ENCODE measurements at regions not wholly inside any gene's neighbourhood (a gene's known extent, or its start where the extent isn't known, plus 50 kb on each side); places are given as distances from the start of the nearest gene placed in this dataset.

DNA sequence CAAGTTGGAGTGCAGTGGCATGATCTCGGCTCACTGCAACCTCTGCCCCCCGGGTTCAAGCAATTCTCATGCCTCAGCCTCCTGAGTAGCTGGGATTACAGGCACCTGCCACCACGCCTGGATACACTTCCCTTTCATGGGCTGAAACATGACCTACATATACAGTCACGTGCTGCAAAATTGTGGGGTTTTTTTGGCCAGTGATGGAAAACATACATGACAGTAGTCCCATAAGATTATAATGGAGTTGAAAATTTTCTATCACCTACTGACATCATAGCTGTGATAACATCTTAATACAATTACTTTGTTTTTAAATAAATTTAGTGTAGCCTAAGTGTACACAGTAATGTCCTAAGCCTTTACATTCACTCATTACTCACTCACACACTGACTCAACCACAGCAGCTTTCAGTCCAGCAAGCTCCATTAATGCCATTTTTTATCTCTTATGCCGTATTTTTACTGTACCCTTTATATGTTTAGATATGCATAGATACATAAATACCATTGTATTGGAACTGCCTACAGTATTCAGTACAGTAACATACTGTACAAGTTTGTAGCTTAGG lies 79.9 kb upstream of the TMEM196 start:
- DNase-seq (ENCODE audit: low spot score) = no peak

DNA sequence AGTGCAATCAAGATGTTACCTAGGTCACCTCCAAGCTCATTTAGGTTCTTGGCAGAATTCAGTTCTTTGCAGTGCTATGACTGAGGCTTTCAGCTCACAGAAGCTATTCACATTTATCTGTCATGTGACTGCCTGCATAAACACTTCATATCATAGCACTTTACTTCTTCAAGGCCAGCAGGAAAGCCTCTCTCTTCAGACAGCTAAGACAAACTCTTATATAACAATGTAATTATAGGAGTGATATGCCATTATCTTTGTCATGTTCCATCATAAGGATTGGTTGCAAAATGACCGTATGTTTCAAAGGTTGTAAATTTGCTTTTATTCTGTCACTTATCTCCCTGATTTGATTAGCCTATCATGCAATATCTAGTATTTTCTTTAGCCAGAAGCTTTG lies 78.8 kb upstream of the TMEM196 start:
- DNase-seq (ENCODE audit: low spot score) = no peak

DNA sequence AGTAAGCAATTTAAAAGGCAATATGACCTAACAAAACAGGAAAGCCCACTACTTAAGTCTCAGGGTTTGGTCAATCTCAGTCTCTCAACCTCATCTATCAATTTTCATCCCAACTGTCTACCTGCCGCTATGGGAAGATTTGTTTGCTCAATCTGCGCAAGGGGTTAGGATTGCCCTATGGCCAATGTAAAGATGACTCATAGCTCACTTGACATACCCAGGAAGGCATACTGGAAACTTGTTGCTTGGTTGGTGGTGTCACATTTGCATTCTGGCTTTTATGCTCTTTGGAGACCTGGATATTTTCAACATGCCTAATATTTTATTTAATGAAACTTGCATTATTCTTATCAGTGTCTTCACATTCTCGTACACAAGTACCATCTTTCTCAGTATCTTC lies 78.1 kb upstream of the TMEM196 start:
- no peak for DNase-seq (ENCODE audit: low spot score)

DNA sequence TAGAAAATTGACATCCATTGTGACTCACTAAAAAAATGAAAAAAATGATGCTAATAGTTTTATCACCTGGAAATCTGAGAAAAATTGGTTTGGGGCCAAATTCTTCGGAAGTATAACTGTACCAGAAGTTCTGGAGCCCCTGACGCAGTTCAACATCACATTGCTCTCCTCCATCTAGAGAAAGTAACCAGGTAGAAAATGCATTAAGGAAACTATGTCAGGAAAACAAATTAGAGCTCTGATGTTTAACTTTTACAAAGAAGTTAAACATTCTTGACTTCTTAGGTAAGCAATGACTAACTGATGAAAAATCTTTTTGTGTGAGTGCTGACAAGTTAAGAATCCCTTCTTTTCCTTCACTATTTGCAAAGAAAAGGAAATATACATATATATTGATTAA lies 61.1 kb upstream of the TMEM196 start:
- DNase-seq (ENCODE audit: low spot score) = peak; percentile 57

DNA sequence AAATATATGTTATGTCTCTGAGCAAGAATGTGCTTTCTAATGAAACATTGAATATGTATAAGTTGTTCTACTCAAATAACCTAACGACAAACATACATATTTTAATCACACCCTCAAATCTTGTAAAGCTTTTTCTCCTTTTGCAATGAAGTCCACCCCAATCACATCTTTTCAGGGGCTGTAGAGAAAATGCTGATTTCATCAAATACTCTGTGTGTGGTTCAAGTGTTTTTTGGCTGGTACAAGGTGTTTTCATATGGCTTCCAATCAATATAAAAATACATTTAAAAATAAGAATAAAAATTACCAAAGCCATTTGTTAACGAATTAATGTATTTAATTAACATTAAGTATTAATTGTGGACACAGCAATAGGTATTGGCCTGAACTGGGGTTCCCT lies 57.2 kb upstream of the TMEM196 start:
- no peak for DNase-seq (ENCODE audit: low spot score)

Measured in A172 (cell line).